ENCODE measurements at regions not wholly inside any gene's neighbourhood (a gene's known extent, or its start where the extent isn't known, plus 50 kb on each side); places are given as distances from the start of the nearest gene placed in this dataset.

DNA sequence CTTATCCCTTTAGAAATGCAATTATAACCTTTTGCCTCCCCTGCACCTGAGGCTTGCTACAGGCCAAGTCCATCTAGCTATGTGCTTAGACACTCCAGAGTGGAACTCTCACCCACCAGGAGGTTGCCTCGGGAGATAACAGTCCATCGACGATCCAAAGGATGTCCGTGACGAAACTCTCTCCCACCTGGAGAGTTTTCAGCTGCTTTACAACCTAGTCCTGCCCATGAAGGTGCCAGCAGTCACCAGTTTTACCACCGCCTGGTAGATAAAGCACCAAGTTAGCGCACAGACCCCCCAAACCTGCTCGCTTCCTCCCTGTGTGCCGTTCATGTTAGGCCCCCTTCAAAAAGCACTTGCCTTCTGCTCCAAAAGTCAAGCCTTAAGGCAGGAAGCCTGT, 53.1 kb upstream of the SHISAL1 start:
- TF ChIP-seq, protein P1, sequence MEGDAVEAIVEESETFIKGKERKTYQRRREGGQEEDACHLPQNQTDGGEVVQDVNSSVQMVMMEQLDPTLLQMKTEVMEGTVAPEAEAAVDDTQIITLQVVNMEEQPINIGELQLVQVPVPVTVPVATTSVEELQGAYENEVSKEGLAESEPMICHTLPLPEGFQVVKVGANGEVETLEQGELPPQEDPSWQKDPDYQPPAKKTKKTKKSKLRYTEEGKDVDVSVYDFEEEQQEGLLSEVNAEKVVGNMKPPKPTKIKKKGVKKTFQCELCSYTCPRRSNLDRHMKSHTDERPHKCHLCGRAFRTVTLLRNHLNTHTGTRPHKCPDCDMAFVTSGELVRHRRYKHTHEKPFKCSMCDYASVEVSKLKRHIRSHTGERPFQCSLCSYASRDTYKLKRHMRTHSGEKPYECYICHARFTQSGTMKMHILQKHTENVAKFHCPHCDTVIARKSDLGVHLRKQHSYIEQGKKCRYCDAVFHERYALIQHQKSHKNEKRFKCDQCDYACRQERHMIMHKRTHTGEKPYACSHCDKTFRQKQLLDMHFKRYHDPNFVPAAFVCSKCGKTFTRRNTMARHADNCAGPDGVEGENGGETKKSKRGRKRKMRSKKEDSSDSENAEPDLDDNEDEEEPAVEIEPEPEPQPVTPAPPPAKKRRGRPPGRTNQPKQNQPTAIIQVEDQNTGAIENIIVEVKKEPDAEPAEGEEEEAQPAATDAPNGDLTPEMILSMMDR (IDR thresholded peaks at IDR 0.05) = no peak
- TF ChIP-seq CHD4 (IDR thresholded peaks at IDR 0.05; ENCODE audit: borderline replicate concordance) = no peak
- no peak for TF ChIP-seq JUNB (IDR thresholded peaks at IDR 0.05)
- no peak for TF ChIP-seq CBX8 (IDR thresholded peaks at IDR 0.05)
- TF ChIP-seq, protein P2, sequence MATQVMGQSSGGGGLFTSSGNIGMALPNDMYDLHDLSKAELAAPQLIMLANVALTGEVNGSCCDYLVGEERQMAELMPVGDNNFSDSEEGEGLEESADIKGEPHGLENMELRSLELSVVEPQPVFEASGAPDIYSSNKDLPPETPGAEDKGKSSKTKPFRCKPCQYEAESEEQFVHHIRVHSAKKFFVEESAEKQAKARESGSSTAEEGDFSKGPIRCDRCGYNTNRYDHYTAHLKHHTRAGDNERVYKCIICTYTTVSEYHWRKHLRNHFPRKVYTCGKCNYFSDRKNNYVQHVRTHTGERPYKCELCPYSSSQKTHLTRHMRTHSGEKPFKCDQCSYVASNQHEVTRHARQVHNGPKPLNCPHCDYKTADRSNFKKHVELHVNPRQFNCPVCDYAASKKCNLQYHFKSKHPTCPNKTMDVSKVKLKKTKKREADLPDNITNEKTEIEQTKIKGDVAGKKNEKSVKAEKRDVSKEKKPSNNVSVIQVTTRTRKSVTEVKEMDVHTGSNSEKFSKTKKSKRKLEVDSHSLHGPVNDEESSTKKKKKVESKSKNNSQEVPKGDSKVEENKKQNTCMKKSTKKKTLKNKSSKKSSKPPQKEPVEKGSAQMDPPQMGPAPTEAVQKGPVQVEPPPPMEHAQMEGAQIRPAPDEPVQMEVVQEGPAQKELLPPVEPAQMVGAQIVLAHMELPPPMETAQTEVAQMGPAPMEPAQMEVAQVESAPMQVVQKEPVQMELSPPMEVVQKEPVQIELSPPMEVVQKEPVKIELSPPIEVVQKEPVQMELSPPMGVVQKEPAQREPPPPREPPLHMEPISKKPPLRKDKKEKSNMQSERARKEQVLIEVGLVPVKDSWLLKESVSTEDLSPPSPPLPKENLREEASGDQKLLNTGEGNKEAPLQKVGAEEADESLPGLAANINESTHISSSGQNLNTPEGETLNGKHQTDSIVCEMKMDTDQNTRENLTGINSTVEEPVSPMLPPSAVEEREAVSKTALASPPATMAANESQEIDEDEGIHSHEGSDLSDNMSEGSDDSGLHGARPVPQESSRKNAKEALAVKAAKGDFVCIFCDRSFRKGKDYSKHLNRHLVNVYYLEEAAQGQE (IDR thresholded peaks at IDR 0.05) = no peak
- no peak for TF ChIP-seq NR3C1 (IDR thresholded peaks at IDR 0.05)
- no peak for TF ChIP-seq RFX5 (IDR thresholded peaks at IDR 0.05)
